H1 (cell line): ENCODE measurements at regions not wholly inside any gene's neighbourhood (a gene's known extent, or its start where the extent isn't known, plus 50 kb on each side); places are given as distances from the start of the nearest gene placed in this dataset.

Source experiments
- CTCF ChIA-PET: fragments of 300-600 bp; sonication (Branson Sonifier 250); formaldehyde crosslinking; loops from one replicate; lab custom pipeline; 2021; ENCODE audit not compliant: partially characterized antibody; lab: Charles Lee
- POLR2A ChIA-PET: fragments of 300-600 bp; sonication (Branson Sonifier 250); formaldehyde crosslinking; loops from one replicate; lab custom pipeline; 2021; ENCODE audit warnings: inconsistent platforms; ENCODE audit not compliant: partially characterized antibody; lab: Charles Lee
- DNase-seq, 2 experiments: peaks; one replicate each; pipeline versions ENCODE4 v3.0.0 to v3.0.0-alpha.2; 2010 to 2022; ENCODE audit warnings: low spot score in 2 of 2, low read depth in 1 of 2, mixed read lengths in 1 of 2
- FAIRE-seq: peaks from 2 replicates; lab custom pipeline; 2011; peaks lifted over from hg19 to GRCh38; lab: Jason Lieb, UNC
- H2AFZ ChIP-seq: 2 replicates; pipeline ENCODE4 v1.8.1; 2012; ENCODE audit warnings: low read length, inconsistent platforms
- H2AK5ac ChIP-seq: 2 replicates; pipeline ENCODE4 v1.6.1; 2013; ENCODE audit warnings: low read depth, low read length
- H2BK120ac ChIP-seq: replicated peaks from 2 replicates; pipeline ENCODE3; 2013; ENCODE audit warnings: low read depth, low read length, inconsistent platforms
- H2BK12ac ChIP-seq: 2 replicates; pipeline ENCODE4 v1.6.1; 2013; ENCODE audit warnings: low read depth, low read length
- H2BK15ac ChIP-seq: 2 replicates; pipeline ENCODE4 v1.6.1; 2013; ENCODE audit warnings: low read length
- H2BK20ac ChIP-seq: 2 replicates; pipeline ENCODE4 v1.6.1; 2013; ENCODE audit warnings: low read length
- H2BK5ac ChIP-seq: 2 replicates; pipeline ENCODE4 v1.6.1; 2013; ENCODE audit warnings: low read depth, low read length
- H3K14ac ChIP-seq: 2 replicates; pipeline ENCODE4 v1.6.1; 2013; ENCODE audit warnings: inconsistent platforms; ENCODE audit not compliant: insufficient read length
- H3K18ac ChIP-seq: 2 replicates; pipeline ENCODE4 v1.6.1; 2013; ENCODE audit warnings: low read length; ENCODE audit errors: extremely low read depth
- H3K23ac ChIP-seq: 2 replicates; pipeline ENCODE4 v1.6.1; 2013; ENCODE audit warnings: inconsistent platforms; ENCODE audit not compliant: insufficient read length
- H3K23me2 ChIP-seq: 2 replicates; pipeline ENCODE4 v1.6.1; 2013; ENCODE audit warnings: low read depth, low read length
- H3K27ac ChIP-seq: 2 replicates; pipeline ENCODE4 v1.6.1; 2011; ENCODE audit warnings: low read depth, low read length, inconsistent platforms
- H3K27me3 ChIP-seq, 4 experiments: replicated peaks in 1 of 4; 1 replicate in 1 of 4; 2 replicates in 3 of 4; pipeline versions ENCODE4 v1.6.1 to v1.8.1; 2011 to 2013; ENCODE audit warnings: low read length in 3 of 4, mild to moderate bottlenecking in 3 of 4, inconsistent platforms in 2 of 4, mixed read lengths in 2 of 4, moderate library complexity in 1 of 4; ENCODE audit not compliant: control insufficient read depth in 3 of 4, insufficient read depth in 3 of 4; ENCODE audit errors: extremely low read depth in 1 of 4
- H3K36me3 ChIP-seq, 4 experiments: 2 replicates each; pipeline versions ENCODE4 v1.6.1 to v1.8.1; 2011 to 2013; ENCODE audit warnings: mild to moderate bottlenecking in 4 of 4, low read length in 3 of 4, moderate library complexity in 2 of 4, control low read depth in 1 of 4, inconsistent platforms in 1 of 4; ENCODE audit not compliant: insufficient read depth in 4 of 4, control insufficient read depth in 2 of 4
- H3K4ac ChIP-seq: replicated peaks from 2 replicates; pipeline ENCODE3; 2013; ENCODE audit warnings: low read length, low read depth, mixed read lengths, inconsistent platforms; ENCODE audit not compliant: insufficient read length
- H3K4me1 ChIP-seq, 4 experiments: replicated peaks in 1 of 4; 1 replicate in 1 of 4; 2 replicates in 3 of 4; pipeline versions ENCODE4 v1.6.1 to v1.8.1; 2011 to 2013; ENCODE audit warnings: low read length in 3 of 4, inconsistent platforms in 2 of 4, mixed read lengths in 1 of 4; ENCODE audit not compliant: insufficient read depth in 4 of 4, control insufficient read depth in 3 of 4
- H3K4me2 ChIP-seq, 2 experiments: 2 replicates each; pipeline versions ENCODE4 v1.6.1 to v1.8.1; 2011 to 2013; ENCODE audit warnings: low read depth in 2 of 2, low read length in 2 of 2, control low read depth in 1 of 2, inconsistent platforms in 1 of 2, mild to moderate bottlenecking in 1 of 2; ENCODE audit not compliant: insufficient read depth in 1 of 2
- H3K4me3 ChIP-seq, 4 experiments: fragments of 200-600, 300-600 bp in 1 of 4; sonication (generic), shearing (Covaris generic), sonication (Bioruptor Twin) in 1 of 4; 2 replicates each; pipeline versions ENCODE4 v1.5.1 to v1.8.1; 2011 to 2016; ENCODE audit warnings: low read length in 4 of 4, low read depth in 3 of 4, control low read depth in 2 of 4, inconsistent platforms in 2 of 4, mild to moderate bottlenecking in 2 of 4, mixed read lengths in 1 of 4, moderate library complexity in 1 of 4; ENCODE audit not compliant: insufficient read depth in 2 of 4; ENCODE audit errors: extremely low read depth in 1 of 4
- H3K56ac ChIP-seq: replicated peaks from 2 replicates; pipeline ENCODE3; 2013; ENCODE audit warnings: low read depth, mild to moderate bottlenecking, mixed read lengths, low read length, inconsistent platforms; ENCODE audit not compliant: insufficient read length
- H3K79me1 ChIP-seq: 2 replicates; pipeline ENCODE4 v1.6.1; 2013; ENCODE audit warnings: low read depth, low read length, control low read depth
- H3K79me2 ChIP-seq, 2 experiments: 2 replicates each; pipeline versions ENCODE4 v1.6.1 to v1.8.1; 2012 to 2013; ENCODE audit warnings: low read length in 2 of 2, mild to moderate bottlenecking in 2 of 2, inconsistent platforms in 1 of 2; ENCODE audit not compliant: insufficient read depth in 2 of 2, control insufficient read depth in 1 of 2
- H3K9ac ChIP-seq, 4 experiments: replicated peaks in 1 of 4; 1 replicate in 1 of 4; 2 replicates in 3 of 4; pipeline versions ENCODE4 v1.6.1 to v1.8.1; 2011 to 2013; ENCODE audit warnings: low read depth in 3 of 4, low read length in 3 of 4, control low read depth in 2 of 4, mild to moderate bottlenecking in 2 of 4, moderate library complexity in 2 of 4, inconsistent platforms in 1 of 4; ENCODE audit errors: extremely low read depth in 1 of 4
- H3K9me3 ChIP-seq, 2 experiments: 2 replicates each; pipeline versions ENCODE4 v1.6.1 to v1.8.1; 2012 to 2013; ENCODE audit warnings: mild to moderate bottlenecking in 2 of 2, moderate library complexity in 2 of 2, control low read depth in 1 of 2, inconsistent platforms in 1 of 2, low read depth in 1 of 2, low read length in 1 of 2, mixed read lengths in 1 of 2; ENCODE audit not compliant: insufficient read depth in 2 of 2
- H4K20me1 ChIP-seq, 2 experiments: replicated peaks in 1 of 2; 2 replicates each; pipeline versions ENCODE3 to v1.8.1; 2011 to 2013; ENCODE audit warnings: inconsistent platforms in 2 of 2, low read length in 2 of 2, mild to moderate bottlenecking in 1 of 2; ENCODE audit not compliant: insufficient read depth in 2 of 2, control insufficient read depth in 1 of 2
- H4K5ac ChIP-seq: 2 replicates; pipeline ENCODE4 v1.6.1; 2013; ENCODE audit warnings: low read length, low read depth, mixed read lengths, inconsistent platforms; ENCODE audit not compliant: insufficient read length
- H4K8ac ChIP-seq: 2 replicates; pipeline ENCODE4 v1.8.0; 2013; ENCODE audit warnings: mild to moderate bottlenecking, moderate library complexity, low read length, inconsistent platforms; ENCODE audit not compliant: insufficient read depth; ENCODE audit errors: extremely low read depth
- H4K91ac ChIP-seq: replicated peaks from 2 replicates; pipeline ENCODE3; 2013; ENCODE audit warnings: low read length, mixed read lengths, inconsistent platforms; ENCODE audit not compliant: insufficient read length
- RAD21 ChIP-seq, 2 experiments: IDR thresholded peaks in 1 of 2; conservative IDR thresholded peaks in 1 of 2; 2 replicates each; pipeline ENCODE4 v1.6.1; 2011; ENCODE audit warnings: low read depth in 2 of 2, low read length in 2 of 2, improper control_type of control experiment in 1 of 2, inconsistent platforms in 1 of 2, mild to moderate bottlenecking in 1 of 2, moderate library complexity in 1 of 2
- WGBS, 2 experiments: shearing (Covaris generic) in 1 of 2; methylation state at CpG; one replicate each; pipeline versions ENCODE4 v1.1.6 to v1.1.7; 2013 to 2015; ENCODE audit warnings: low lambda C conversion rate in 2 of 2, mixed read lengths in 2 of 2, inconsistent platforms in 1 of 2, low coverage in 1 of 2, missing lambda C conversion rate in 1 of 2; ENCODE audit not compliant: insufficient replicate concordance in 2 of 2, insufficient coverage in 1 of 2, insufficient read length in 1 of 2; ENCODE audit errors: extremely low coverage in 1 of 2, missing lambda C conversion rate in 1 of 2; 5-methylcytosine and 5-hydroxymethylcytosine counted together

- POLR2A ChIA-PET = no interaction called here
- Histone ChIP-seq H4K8ac (no peak overlapping the region), H3K23ac (no peak overlapping the region), H3K56ac (no peak overlapping the region), H4K20me1 (no peaks in the 10 kb centered on the region), H3K79me2 (no peaks in the 10 kb centered on the region), H2AFZ (no peak overlapping the region), H4K91ac (no peak overlapping the region), H3K79me1 (no peaks in the 10 kb centered on the region), H3K14ac (no peak overlapping the region), H3K18ac (no peak overlapping the region), H3K9ac (no peak overlapping the region), H3K4ac (no peak overlapping the region), H2BK5ac (no peak overlapping the region), H2AK5ac (no peak overlapping the region), H3K23me2 (no peaks in the 10 kb centered on the region), H4K5ac (no peak overlapping the region), H3K4me3 (no peak overlapping the region), H3K4me2 (no peak overlapping the region), H3K4me1 (peaks cover 0 to 9% (median 3%) of the 10 kb centered on the region in 4 experiments; a peak in 3 of 7 replicates), H2BK20ac (no peak overlapping the region), H2BK12ac (no peak overlapping the region), H3K27ac (no peak overlapping the region), H3K9me3 (peaks cover 4 to 7% of the 10 kb centered on the region in 2 experiments; a peak in 2 of 4 replicates), H3K36me3 (no peaks in the 10 kb centered on the region), H2BK120ac (no peak overlapping the region), H2BK15ac (no peak overlapping the region), H3K27me3 (no peaks in the 10 kb centered on the region; a peak in 1 of 7 replicates)
- CTCF ChIA-PET = no interaction called here
- FAIRE-seq (no peak), DNase-seq (no peak)
- 96% methylated on average over 8 of the region's 8 CpGs; no CpG with 5 or more reads in 1 of the 2 experiments for WGBS, 2 experiments
- no peak for TF ChIP-seq RAD21 (IDR thresholded peaks at IDR 0.05 in 1 of 2, conservative IDR thresholded peaks at IDR 0.05 in 1 of 2; ENCODE audit: low read depth in 2 of 2, low read length in 2 of 2)
These were observed 210.8 kb upstream of the C1orf174 start for GRCh38 chr1:4110888-4111287.
